Stimulated activated CD8-positive, alpha-beta memory T cell treated with anti-CD3 and anti-CD28 coated beads, Interleukin-7, amount 100 ng/mL, for 48 hours (primary cell): ENCODE measurements at regions not wholly inside any gene's neighbourhood (a gene's known extent, or its start where the extent isn't known, plus 50 kb on each side); places are given as distances from the start of the nearest gene placed in this dataset.
A peak's percentile ranks its signal among the peaks of the same experiment; 100 is the strongest.
"Not testable (repeated sequence)": the region's sequence is repeated elsewhere in the genome, so short reads cannot be mapped to it uniquely, and the experiment has no call there.

ENCODE experiments used
- DNase-seq, 2 donors: peaks; one replicate each; pipeline ENCODE4 v3.0.0-alpha.2; 2020; ENCODE audit warnings: low read depth in 1 of 2; ENCODE audit errors: extremely low read depth in 1 of 2

GRCh38 chr4:155478336-155478835 is 101.6 kb upstream of the MAP9 start:
- no peak for DNase-seq

GRCh38 chr4:155474758-155475157 is 98.0 kb upstream of the MAP9 start:
- no peak for DNase-seq

- DNase-seq = no peak
These were observed 96.8 kb upstream of the MAP9 start for GRCh38 chr4:155473420-155474095.

- no peak for DNase-seq
These were observed 91.5 kb upstream of the MAP9 start for GRCh38 chr4:155468282-155468681.

GRCh38 chr4:155450676-155451075 is 73.9 kb upstream of the MAP9 start:
- DNase-seq = no peak

GRCh38 chr4:155445306-155445705 is 68.5 kb upstream of the MAP9 start:
- DNase-seq = no peak

GRCh38 chr4:155444721-155445120 is 68.0 kb upstream of the MAP9 start:
- no peak for DNase-seq

GRCh38 chr4:155442267-155443105 is 65.7 kb upstream of the MAP9 start:
- peak; percentile 20 to 21 for DNase-seq

- DNase-seq = no peak
These were observed 64.7 kb upstream of the MAP9 start for GRCh38 chr4:155441475-155441874.

GRCh38 chr4:155439760-155440159 is 63.0 kb upstream of the MAP9 start:
- DNase-seq = not testable (repeated sequence)

GRCh38 chr4:155434904-155435303 is 58.1 kb upstream of the MAP9 start:
- DNase-seq = no peak

- DNase-seq = no peak
These were observed 57.6 kb upstream of the MAP9 start for GRCh38 chr4:155434366-155434765.

- no peak for DNase-seq
These were observed 57.0 kb upstream of the MAP9 start for GRCh38 chr4:155433636-155434360.

- no peak for DNase-seq
These were observed 54.4 kb upstream of the MAP9 start for GRCh38 chr4:155430895-155431795.

- no peak for DNase-seq
These were observed 51.4 kb upstream of the MAP9 start for GRCh38 chr4:155428128-155428527.

- no peak for DNase-seq
These were observed 50.2 kb upstream of the MAP9 start for GRCh38 chr4:155426953-155427352.
